Vagina (tissue), 2 donors: ENCODE measurements at regions not wholly inside any gene's neighbourhood (a gene's known extent, or its start where the extent isn't known, plus 50 kb on each side); places are given as distances from the start of the nearest gene placed in this dataset.

Experiments
- DNase-seq, 2 donors: peaks; one replicate each; pipeline ENCODE4 v3.0.0-alpha.2; 2017; ENCODE audit errors: extremely low spot score in 2 of 2
- H3K27ac ChIP-seq: fragments of 200-600 bp; sonication (generic); one replicate; pipeline ENCODE4 v1.5.1; 2019
- H3K27me3 ChIP-seq: fragments of 200-600 bp; sonication (generic); one replicate; pipeline ENCODE4 v1.5.1; 2019
- H3K36me3 ChIP-seq, 2 donors: fragments of 200-600 bp; sonication (generic); one replicate each; pipeline ENCODE4 v1.5.1; 2017 to 2019
- H3K4me1 ChIP-seq: fragments of 200-600 bp; sonication (generic); one replicate; pipeline ENCODE4 v1.5.1; 2019
- H3K4me3 ChIP-seq, 2 donors: fragments of 200-600 bp; sonication (generic); 1 replicate in 1 of 2; 2 replicates in 1 of 2; pipeline ENCODE4 v1.5.1; 2016 to 2019
- H3K9me3 ChIP-seq: fragments of 200-600 bp; sonication (generic); one replicate; pipeline ENCODE4 v1.5.1; 2019
- POLR2A ChIP-seq, 2 donors: fragments of 450-650 bp; IDR thresholded peaks; one replicate each; pipeline ENCODE4 v1.6.1; 2017; ENCODE audit warnings: antibody characterized with exemption in 2 of 2, mild to moderate bottlenecking in 2 of 2, moderate library complexity in 2 of 2
- POLR2AphosphoS5 ChIP-seq, 2 donors: sonication (generic); formaldehyde crosslinking; IDR thresholded peaks; one replicate each; pipeline ENCODE4 v1.9.0; 2017; ENCODE audit warnings: antibody characterized with exemption in 2 of 2, mild to moderate bottlenecking in 2 of 2, low read depth in 1 of 2; ENCODE audit not compliant: insufficient read depth in 1 of 2
- intact Hi-C: fragments of 100-400 bp; cut with DNase I; formaldehyde crosslinking; loops from one replicate; pipeline ENCODE4 v1.15.1; 2023
- TF ChIP-seq, protein P1 (sequence below), 3 experiments: fragments of 450-650 bp in 2 of 3; fragments of 200-600 bp in 1 of 3; sonication (generic) in 1 of 3; IDR thresholded peaks; one replicate each; pipeline ENCODE4 v1.5.1; 2017 to 2019; ENCODE audit warnings: antibody characterized with exemption in 3 of 3, mild to moderate bottlenecking in 2 of 3, moderate library complexity in 2 of 3

DNA sequence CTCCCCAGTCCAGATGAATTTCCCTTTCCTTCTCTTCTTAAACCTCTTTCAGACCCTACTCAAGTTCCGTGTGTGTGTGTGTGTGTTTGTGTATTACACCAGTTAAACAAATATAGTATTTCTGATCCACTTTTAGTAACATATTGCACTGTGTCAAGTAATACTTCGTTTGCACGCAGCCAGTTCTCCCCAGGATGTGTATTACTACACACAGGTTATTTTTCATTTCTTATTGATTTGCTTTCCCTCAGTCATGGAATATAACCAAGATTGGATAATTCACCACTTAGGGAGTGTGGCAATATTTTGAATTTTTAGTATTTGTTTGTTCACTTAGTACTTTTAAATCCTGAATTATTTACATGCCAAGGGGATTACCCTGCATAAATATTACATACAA lies 667.0 kb downstream of the NR2F2 start:
- TF ChIP-seq POLR2AphosphoS5 (IDR thresholded peaks at IDR 0.05; ENCODE audit: insufficient read depth in 1 of 2, low read depth in 1 of 2) (no peak), POLR2A (IDR thresholded peaks at IDR 0.05) (no peak)
- H3K27ac ChIP-seq = no peak overlapping the region
- DNase-seq = no peak
- H3K27me3 ChIP-seq = no peaks in the 10 kb centered on the region
- no peaks in the 10 kb centered on the region for H3K9me3 ChIP-seq
- intact Hi-C loops = no loop called here
- no peaks in the 10 kb centered on the region for H3K36me3 ChIP-seq
- no peak overlapping the region for H3K4me3 ChIP-seq
- H3K4me1 ChIP-seq = no peaks in the 10 kb centered on the region

DNA sequence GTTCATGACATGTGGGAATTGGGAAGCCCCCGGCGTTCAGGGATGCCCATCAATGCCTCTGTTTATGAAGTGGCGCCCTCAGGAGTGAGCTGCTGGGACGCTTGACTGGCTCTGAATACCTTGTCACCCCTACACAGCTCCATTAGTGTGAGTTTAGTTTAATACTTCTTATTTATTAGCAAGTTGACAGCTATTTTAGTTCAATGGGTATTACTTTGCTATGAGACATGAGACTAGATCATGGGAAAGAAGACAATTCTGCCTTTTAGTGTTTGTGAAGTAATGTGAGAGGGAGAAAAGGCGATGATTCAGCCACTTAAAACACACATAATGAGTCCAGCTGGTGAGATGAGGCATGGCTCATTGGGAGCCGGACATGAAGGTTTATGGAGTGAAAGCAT lies 678.5 kb downstream of the NR2F2 start:
- Histone ChIP-seq H3K27ac (no peak overlapping the region), H3K27me3 (no peaks in the 10 kb centered on the region), H3K9me3 (no peaks in the 10 kb centered on the region), H3K4me3 (no peak overlapping the region), H3K36me3 (no peaks in the 10 kb centered on the region), H3K4me1 (no peaks in the 10 kb centered on the region)
- TF ChIP-seq, protein P1, sequence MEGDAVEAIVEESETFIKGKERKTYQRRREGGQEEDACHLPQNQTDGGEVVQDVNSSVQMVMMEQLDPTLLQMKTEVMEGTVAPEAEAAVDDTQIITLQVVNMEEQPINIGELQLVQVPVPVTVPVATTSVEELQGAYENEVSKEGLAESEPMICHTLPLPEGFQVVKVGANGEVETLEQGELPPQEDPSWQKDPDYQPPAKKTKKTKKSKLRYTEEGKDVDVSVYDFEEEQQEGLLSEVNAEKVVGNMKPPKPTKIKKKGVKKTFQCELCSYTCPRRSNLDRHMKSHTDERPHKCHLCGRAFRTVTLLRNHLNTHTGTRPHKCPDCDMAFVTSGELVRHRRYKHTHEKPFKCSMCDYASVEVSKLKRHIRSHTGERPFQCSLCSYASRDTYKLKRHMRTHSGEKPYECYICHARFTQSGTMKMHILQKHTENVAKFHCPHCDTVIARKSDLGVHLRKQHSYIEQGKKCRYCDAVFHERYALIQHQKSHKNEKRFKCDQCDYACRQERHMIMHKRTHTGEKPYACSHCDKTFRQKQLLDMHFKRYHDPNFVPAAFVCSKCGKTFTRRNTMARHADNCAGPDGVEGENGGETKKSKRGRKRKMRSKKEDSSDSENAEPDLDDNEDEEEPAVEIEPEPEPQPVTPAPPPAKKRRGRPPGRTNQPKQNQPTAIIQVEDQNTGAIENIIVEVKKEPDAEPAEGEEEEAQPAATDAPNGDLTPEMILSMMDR (IDR thresholded peaks at IDR 0.05) = no peak
- TF ChIP-seq POLR2AphosphoS5 (IDR thresholded peaks at IDR 0.05; ENCODE audit: insufficient read depth in 1 of 2, low read depth in 1 of 2) (no peak), POLR2A (IDR thresholded peaks at IDR 0.05) (no peak)
- intact Hi-C loops = no loop called here
- no peak for DNase-seq

DNA sequence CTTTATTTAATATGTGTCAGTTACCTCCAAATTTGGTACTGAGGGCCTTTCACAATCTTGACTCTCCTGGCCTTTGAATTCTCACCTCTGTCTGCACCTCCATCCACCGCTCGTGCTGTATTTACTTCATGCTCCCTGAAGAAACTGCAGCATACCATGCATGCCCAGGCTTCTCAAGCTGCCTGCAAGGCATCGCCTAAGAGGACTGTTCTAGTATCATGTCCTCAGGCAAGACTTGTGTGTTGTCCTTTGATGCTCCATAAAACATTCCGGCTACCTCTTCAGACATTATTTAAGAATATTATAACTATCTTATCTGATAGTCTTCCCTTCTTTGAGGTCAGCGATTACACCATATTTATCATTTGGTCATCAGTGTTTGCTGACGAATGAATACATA lies 682.5 kb downstream of the NR2F2 start:
- intact Hi-C loops = no loop called here
- no peak for DNase-seq
- H3K27ac ChIP-seq = no peak overlapping the region

DNA sequence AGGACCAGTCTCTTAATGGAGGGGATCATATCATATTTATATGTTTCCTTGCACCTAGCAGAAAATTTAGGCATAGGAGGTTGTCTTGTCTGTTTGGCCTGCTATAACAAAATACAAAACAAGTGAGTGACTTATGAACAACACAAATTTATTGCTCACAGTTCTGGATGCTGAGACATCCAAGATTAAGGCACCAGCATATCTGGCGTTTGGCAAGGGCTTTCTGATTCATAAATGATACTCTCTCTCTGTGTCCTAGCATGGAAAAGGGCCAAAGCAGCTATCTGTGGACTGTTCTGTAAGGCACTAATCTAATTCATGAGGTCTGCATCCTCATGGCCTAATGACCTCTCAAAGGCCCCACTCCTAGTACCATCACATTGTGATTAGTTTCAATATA lies 683.0 kb downstream of the NR2F2 start:
- intact Hi-C loops = no loop called here
- H3K27ac ChIP-seq = no peak overlapping the region
- no peaks in the 10 kb centered on the region for H3K9me3 ChIP-seq
- no peak for DNase-seq
- no peak overlapping the region for H3K4me3 ChIP-seq
- TF ChIP-seq POLR2AphosphoS5 (IDR thresholded peaks at IDR 0.05; ENCODE audit: insufficient read depth in 1 of 2, low read depth in 1 of 2) (no peak), POLR2A (IDR thresholded peaks at IDR 0.05) (no peak)
- TF ChIP-seq, protein P1 (IDR thresholded peaks at IDR 0.05) = no peak
- H3K27me3 ChIP-seq = no peaks in the 10 kb centered on the region
- H3K4me1 ChIP-seq = no peaks in the 10 kb centered on the region
- no peaks in the 10 kb centered on the region for H3K36me3 ChIP-seq

More for the DNA sequence above, 682.5 kb downstream of the NR2F2 start:
- Histone ChIP-seq H3K4me1 (no peaks in the 10 kb centered on the region), H3K9me3 (no peaks in the 10 kb centered on the region), H3K27me3 (no peaks in the 10 kb centered on the region), H3K36me3 (no peaks in the 10 kb centered on the region), H3K4me3 (no peak overlapping the region)
- TF ChIP-seq POLR2A (IDR thresholded peaks at IDR 0.05) (no peak), POLR2AphosphoS5 (IDR thresholded peaks at IDR 0.05; ENCODE audit: insufficient read depth in 1 of 2, low read depth in 1 of 2) (no peak)
- TF ChIP-seq, protein P1 (IDR thresholded peaks at IDR 0.05) = no peak

DNA sequence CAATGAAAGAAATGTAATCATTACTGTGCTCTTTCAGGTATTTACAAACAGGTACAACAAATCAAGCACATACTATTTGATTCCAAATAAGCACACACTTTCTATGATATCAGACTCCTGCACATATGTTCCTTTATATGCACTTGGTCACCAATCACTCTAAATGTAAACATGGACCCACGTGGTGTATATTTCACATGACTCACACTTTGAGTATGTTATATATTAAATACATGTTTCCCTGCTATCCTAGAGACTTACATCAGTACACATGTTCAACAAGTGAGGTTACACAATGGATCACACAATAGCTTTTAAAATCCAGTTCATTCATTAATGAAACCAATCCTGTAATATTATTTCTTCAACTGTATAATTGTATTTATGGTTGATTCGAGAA lies 683.5 kb downstream of the NR2F2 start:
- Histone ChIP-seq H3K27me3 (no peaks in the 10 kb centered on the region), H3K36me3 (no peaks in the 10 kb centered on the region), H3K4me1 (no peaks in the 10 kb centered on the region), H3K4me3 (no peak overlapping the region), H3K9me3 (no peaks in the 10 kb centered on the region), H3K27ac (no peak overlapping the region)
- TF ChIP-seq POLR2A (IDR thresholded peaks at IDR 0.05) (no peak), POLR2AphosphoS5 (IDR thresholded peaks at IDR 0.05; ENCODE audit: insufficient read depth in 1 of 2, low read depth in 1 of 2) (no peak)
- DNase-seq = no peak
- intact Hi-C loops = no loop called here

DNA sequence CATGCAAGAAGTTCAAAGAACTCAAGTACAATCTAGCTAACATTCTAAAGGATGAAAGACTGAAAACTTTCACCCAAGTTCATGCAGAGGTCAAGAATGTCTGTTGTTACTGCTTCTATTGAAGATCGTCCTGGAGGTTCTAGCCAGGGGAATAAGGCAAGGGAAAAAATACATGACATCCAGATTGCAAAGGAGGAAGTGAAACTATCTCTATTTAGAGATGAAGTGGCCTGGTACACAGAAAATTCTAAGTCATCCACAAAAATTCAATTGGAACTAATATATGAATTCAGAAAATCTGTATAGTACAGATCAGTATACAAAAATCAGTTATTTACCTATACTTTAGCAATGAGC lies 693.0 kb downstream of the NR2F2 start:
- Histone ChIP-seq H3K36me3 (no peaks in the 10 kb centered on the region), H3K9me3 (no peaks in the 10 kb centered on the region), H3K4me3 (no peak overlapping the region), H3K27ac (no peak overlapping the region), H3K27me3 (no peaks in the 10 kb centered on the region), H3K4me1 (no peaks in the 10 kb centered on the region)
- intact Hi-C loops = no loop called here
- no peak for DNase-seq
- TF ChIP-seq, protein P1 (IDR thresholded peaks at IDR 0.05) = no peak
- no peak for TF ChIP-seq POLR2AphosphoS5 (IDR thresholded peaks at IDR 0.05; ENCODE audit: insufficient read depth in 1 of 2, low read depth in 1 of 2)
- TF ChIP-seq POLR2A (IDR thresholded peaks at IDR 0.05) = no peak
